ENCODE measurements at regions not wholly inside any gene's neighbourhood (a gene's known extent, or its start where the extent isn't known, plus 50 kb on each side); places are given as distances from the start of the nearest gene placed in this dataset.

DNA sequence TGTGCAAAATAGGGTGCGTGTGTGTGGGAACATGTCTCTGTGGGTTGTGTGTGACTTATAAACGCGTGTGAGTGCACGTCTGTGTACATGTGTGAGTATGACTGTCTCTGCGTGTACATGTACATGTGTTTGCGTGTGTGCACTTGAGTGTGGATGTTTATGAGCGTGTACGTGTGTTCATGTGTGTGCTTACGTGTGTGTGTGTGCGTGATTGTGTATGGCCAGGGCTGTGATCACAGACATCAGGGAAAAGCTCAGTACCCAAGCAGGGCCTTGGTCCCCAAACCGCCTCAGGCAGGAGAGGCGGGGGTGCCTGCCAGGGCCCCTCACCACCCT, 326.3 kb upstream of the DIO3 start:
- Mint-ChIP-seq H3K27me3 (peaks cover 10% of the 10 kb centered on the region), H3K36me3 (ENCODE audit: insufficient read depth) (no peaks in the 10 kb centered on the region), H3K9me3 (ENCODE audit: low read depth) (no peaks in the 10 kb centered on the region), H3K4me1 (ENCODE audit: low read depth) (peaks cover 9% of the 10 kb centered on the region), H3K27ac (no peak overlapping the region), H3K4me3 (ENCODE audit: low read depth) (no peak overlapping the region)
- no peak for TF ChIP-seq CTCF (IDR thresholded peaks at IDR 0.05; ENCODE audit: unreplicated experiment)
- DNase-seq (ENCODE audit: low spot score, unreplicated experiment): no peak

DNA sequence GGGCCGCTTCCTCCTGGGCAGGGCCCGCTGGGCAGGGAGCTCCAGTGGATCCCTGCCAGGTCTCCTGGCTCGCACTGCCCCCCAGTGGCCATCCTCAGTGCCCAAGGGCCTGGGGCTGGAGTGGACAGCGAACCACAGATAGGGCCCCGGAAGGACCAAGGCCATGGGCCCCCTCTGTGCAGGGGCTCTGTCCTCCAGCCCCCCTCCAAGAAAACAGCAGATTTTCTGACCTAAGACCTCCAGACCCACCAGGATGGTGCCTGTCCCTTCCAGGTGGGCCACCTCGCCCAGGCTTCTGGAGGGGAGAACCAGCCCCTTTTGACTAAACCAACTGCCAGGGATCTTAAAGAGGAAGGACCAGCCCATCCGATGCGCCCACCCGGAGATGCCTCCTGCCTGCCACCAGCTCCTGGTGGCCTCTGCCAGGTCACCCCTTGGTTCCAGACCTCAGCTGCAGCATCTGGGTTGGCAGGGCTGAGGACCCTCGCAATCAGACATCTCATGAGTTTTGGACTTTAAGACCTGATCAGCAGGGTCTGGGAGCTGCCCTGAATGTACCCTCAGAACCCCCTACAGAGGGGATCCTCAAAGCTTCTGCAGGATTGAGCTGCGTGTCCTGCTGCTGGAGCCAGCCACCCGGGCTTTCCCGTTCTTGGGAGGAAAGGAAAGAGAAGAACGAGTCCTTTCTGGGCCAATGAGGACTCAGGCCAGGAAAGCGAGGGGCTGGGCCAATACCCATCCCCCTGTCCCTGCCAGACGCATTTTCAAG, 325.8 kb upstream of the DIO3 start:
- Mint-ChIP-seq H3K27me3 (peaks cover 10% of the 10 kb centered on the region), H3K27ac (no peak overlapping the region), H3K4me3 (ENCODE audit: low read depth) (no peak overlapping the region), H3K36me3 (ENCODE audit: insufficient read depth) (no peaks in the 10 kb centered on the region), H3K4me1 (ENCODE audit: low read depth) (peaks cover 9% of the 10 kb centered on the region), H3K9me3 (ENCODE audit: low read depth) (no peaks in the 10 kb centered on the region)
- peak; percentile 82 for TF ChIP-seq CTCF (IDR thresholded peaks at IDR 0.05; ENCODE audit: unreplicated experiment)
- peak; percentile 58 for DNase-seq (ENCODE audit: low spot score, unreplicated experiment)

GRCh38 chr14:101236496-101237251, 324.6 kb upstream of the DIO3 start:
- H3K27me3 Mint-ChIP-seq: peaks cover 13% of the 10 kb centered on the region
- H3K27ac Mint-ChIP-seq: no peak overlapping the region
- peaks cover 9% of the 10 kb centered on the region for H3K4me1 Mint-ChIP-seq (ENCODE audit: low read depth)
- no peaks in the 10 kb centered on the region for H3K9me3 Mint-ChIP-seq (ENCODE audit: low read depth)
- DNase-seq (ENCODE audit: low spot score, unreplicated experiment): no peak
- no peak overlapping the region for H3K4me3 Mint-ChIP-seq (ENCODE audit: low read depth)
- no peak for TF ChIP-seq CTCF (IDR thresholded peaks at IDR 0.05; ENCODE audit: unreplicated experiment)
- H3K36me3 Mint-ChIP-seq (ENCODE audit: insufficient read depth): no peaks in the 10 kb centered on the region

- H3K36me3 Mint-ChIP-seq (ENCODE audit: insufficient read depth): no peaks in the 10 kb centered on the region
- H3K9me3 Mint-ChIP-seq (ENCODE audit: low read depth): no peaks in the 10 kb centered on the region
- no peak overlapping the region for H3K4me3 Mint-ChIP-seq (ENCODE audit: low read depth)
- H3K27ac Mint-ChIP-seq: peak overlapping the region; percentile 10
- peaks cover 10% of the 10 kb centered on the region for H3K4me1 Mint-ChIP-seq (ENCODE audit: low read depth)
- TF ChIP-seq CTCF (IDR thresholded peaks at IDR 0.05; ENCODE audit: unreplicated experiment): no peak
- H3K27me3 Mint-ChIP-seq: peaks cover 13% of the 10 kb centered on the region
- no peak for DNase-seq (ENCODE audit: low spot score, unreplicated experiment)
These were observed 324.1 kb upstream of the DIO3 start for GRCh38 chr14:101237252-101237616.

DNA sequence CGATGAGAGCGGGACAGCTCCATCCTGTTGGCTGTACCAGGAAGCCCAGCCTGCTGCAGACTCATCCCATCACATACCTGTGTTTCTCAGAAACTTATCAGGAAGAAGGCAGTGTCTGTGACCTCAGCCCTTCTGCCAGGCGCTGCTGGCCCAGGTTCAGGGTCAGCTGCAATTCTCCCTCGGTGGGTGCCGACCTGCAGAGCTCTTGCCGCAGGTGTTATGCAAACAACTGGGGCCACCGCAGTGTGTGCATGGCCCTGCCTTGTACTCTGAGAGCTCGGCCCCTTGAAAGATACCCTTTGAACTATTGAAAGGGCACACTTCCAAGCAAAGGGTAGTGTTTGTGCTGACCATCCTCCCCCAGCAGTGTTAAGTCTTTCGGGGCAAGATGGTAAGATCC, 322.2 kb upstream of the DIO3 start:
- no peaks in the 10 kb centered on the region for H3K36me3 Mint-ChIP-seq (ENCODE audit: insufficient read depth)
- no peak overlapping the region for H3K4me3 Mint-ChIP-seq (ENCODE audit: low read depth)
- no peak for DNase-seq (ENCODE audit: low spot score, unreplicated experiment)
- H3K9me3 Mint-ChIP-seq (ENCODE audit: low read depth): no peaks in the 10 kb centered on the region
- peaks cover 17% of the 10 kb centered on the region for H3K4me1 Mint-ChIP-seq (ENCODE audit: low read depth)
- peaks cover 13% of the 10 kb centered on the region for H3K27me3 Mint-ChIP-seq
- TF ChIP-seq CTCF (IDR thresholded peaks at IDR 0.05; ENCODE audit: unreplicated experiment): no peak
- no peak overlapping the region for H3K27ac Mint-ChIP-seq

All from progenitor cell of endocrine pancreas (in vitro differentiated cells).